GM23338 (cell line): ENCODE measurements at regions not wholly inside any gene's neighbourhood (a gene's known extent, or its start where the extent isn't known, plus 50 kb on each side); places are given as distances from the start of the nearest gene placed in this dataset.
A peak's percentile ranks its signal among the peaks of the same experiment; 100 is the strongest.

Experiments
- ATAC-seq: fragments of 200-7000 bp; cut with Tn5 transposase; 3 replicates; pipeline ENCODE4 v1.9.1; 2020
- DNase-seq: peaks from one replicate; pipeline ENCODE4 v3.0.0-alpha.2; 2015; ENCODE audit warnings: low spot score
- H2AFZ ChIP-seq: fragments of 200-600 bp; sonication (generic); 2 replicates; pipeline ENCODE4 v1.8.0; 2016; ENCODE audit warnings: antibody characterized with exemption, mild to moderate bottlenecking, moderate library complexity
- H3F3A ChIP-seq: fragments of 200-600 bp; sonication (generic); replicated peaks from 2 replicates; pipeline ENCODE4 v1.8.0; 2017; ENCODE audit warnings: antibody characterized with exemption, mixed run types, low read depth
- H3K27ac ChIP-seq: fragments of 200-600 bp; sonication (generic); 2 replicates; pipeline ENCODE4 v1.6.1; 2016; ENCODE audit warnings: low read depth
- H3K27me3 ChIP-seq: fragments of 200-600 bp; sonication (generic); 2 replicates; pipeline ENCODE4 v1.8.0; 2016; ENCODE audit warnings: mild to moderate bottlenecking, mixed run types, moderate library complexity; ENCODE audit not compliant: insufficient read depth
- H3K36me3 ChIP-seq: fragments of 200-600 bp; sonication (generic); 2 replicates; pipeline ENCODE4 v1.8.0; 2016; ENCODE audit warnings: mild to moderate bottlenecking; ENCODE audit not compliant: insufficient read depth
- H3K4me1 ChIP-seq: fragments of 200-600 bp; sonication (generic); 2 replicates; pipeline ENCODE4 v1.8.0; 2016; ENCODE audit warnings: mild to moderate bottlenecking, moderate library complexity; ENCODE audit not compliant: insufficient read depth
- H3K4me2 ChIP-seq: fragments of 200-600 bp; sonication (generic); 2 replicates; pipeline ENCODE4 v1.7.1; 2017; ENCODE audit warnings: mixed run types
- H3K4me3 ChIP-seq: fragments of 200-600 bp; sonication (generic); 2 replicates; pipeline ENCODE4 v1.6.1; 2016; ENCODE audit warnings: mixed run types
- H3K79me2 ChIP-seq: fragments of 200-600 bp; sonication (generic); replicated peaks from 2 replicates; pipeline ENCODE4 v1.8.0; 2017; ENCODE audit warnings: mild to moderate bottlenecking; ENCODE audit not compliant: insufficient read depth
- H3K9me2 ChIP-seq: fragments of 200-600 bp; sonication (generic); 2 replicates; pipeline ENCODE4 v1.8.0; 2017; ENCODE audit not compliant: insufficient read depth
- H4K20me1 ChIP-seq: fragments of 200-600 bp; sonication (generic); replicated peaks from 2 replicates; pipeline ENCODE4 v1.8.0; 2017; ENCODE audit warnings: mild to moderate bottlenecking; ENCODE audit not compliant: insufficient read depth
- H3K27ac Mint-ChIP-seq: 2 replicates; pipeline ENCODE4 v1.8.0; 2020; ENCODE audit warnings: inconsistent platforms, mild to moderate bottlenecking, moderate library complexity, mixed read lengths
- H3K27me3 Mint-ChIP-seq: 3 replicates; pipeline ENCODE4 v1.8.0; 2022; ENCODE audit warnings: low read depth, mild to moderate bottlenecking, moderate library complexity, mixed read lengths, inconsistent platforms; ENCODE audit not compliant: insufficient read depth, poor library complexity
- H3K36me3 Mint-ChIP-seq: 3 replicates; pipeline ENCODE4 v1.8.0; 2021; ENCODE audit warnings: low read depth, mild to moderate bottlenecking, inconsistent platforms, moderate library complexity, mixed read lengths
- H3K4me1 Mint-ChIP-seq: 3 replicates; pipeline ENCODE4 v1.8.0; 2020; ENCODE audit warnings: mild to moderate bottlenecking, inconsistent platforms, mixed read lengths
- H3K4me3 Mint-ChIP-seq: 3 replicates; pipeline ENCODE4 v1.8.0; 2021; ENCODE audit warnings: moderate library complexity, mild to moderate bottlenecking, inconsistent platforms, mixed read lengths
- H3K9me3 Mint-ChIP-seq: 3 replicates; pipeline ENCODE4 v1.8.0; 2020; ENCODE audit warnings: moderate library complexity, mild to moderate bottlenecking, inconsistent platforms, mixed read lengths
- CTCF ChIP-seq, 2 experiments: fragments of 200-600 bp in 1 of 2; sonication (generic) in 1 of 2; conservative IDR thresholded peaks; 2 replicates each; pipeline versions ENCODE4 v1.5.1 to v1.6.1; 2016 to 2017; ENCODE audit warnings: antibody characterized with exemption in 2 of 2, low read depth in 2 of 2, mild to moderate bottlenecking in 2 of 2, moderate library complexity in 1 of 2
- EZH2 ChIP-seq: fragments of 200-600 bp; sonication (generic); IDR thresholded peaks from one replicate; pipeline ENCODE4 v1.8.0; 2017; ENCODE audit warnings: antibody characterized with exemption, mild to moderate bottlenecking, low read depth; ENCODE audit not compliant: unreplicated experiment
- EZH2phosphoT487 ChIP-seq: fragments of 200-600 bp; sonication (generic); IDR thresholded peaks from one replicate; pipeline ENCODE4 v1.8.1; 2018; ENCODE audit warnings: antibody characterized with exemption; ENCODE audit not compliant: unreplicated experiment
- JUNB ChIP-seq: IDR thresholded peaks from one replicate; pipeline ENCODE4 v1.6.1; 2016; ENCODE audit warnings: antibody characterized with exemption; ENCODE audit not compliant: unreplicated experiment
- NANOG ChIP-seq: IDR thresholded peaks from 2 replicates; pipeline ENCODE4 v1.6.1; 2016; ENCODE audit warnings: antibody characterized with exemption, borderline replicate concordance
- STAT1 ChIP-seq: IDR thresholded peaks from one replicate; pipeline ENCODE4 v1.6.1; 2016; ENCODE audit warnings: antibody characterized with exemption; ENCODE audit not compliant: unreplicated experiment
- TF ChIP-seq, protein P1 (sequence below): IDR thresholded peaks from one replicate; pipeline ENCODE4 v1.6.1; 2018; ENCODE audit warnings: antibody characterized with exemption; ENCODE audit not compliant: unreplicated experiment

DNA sequence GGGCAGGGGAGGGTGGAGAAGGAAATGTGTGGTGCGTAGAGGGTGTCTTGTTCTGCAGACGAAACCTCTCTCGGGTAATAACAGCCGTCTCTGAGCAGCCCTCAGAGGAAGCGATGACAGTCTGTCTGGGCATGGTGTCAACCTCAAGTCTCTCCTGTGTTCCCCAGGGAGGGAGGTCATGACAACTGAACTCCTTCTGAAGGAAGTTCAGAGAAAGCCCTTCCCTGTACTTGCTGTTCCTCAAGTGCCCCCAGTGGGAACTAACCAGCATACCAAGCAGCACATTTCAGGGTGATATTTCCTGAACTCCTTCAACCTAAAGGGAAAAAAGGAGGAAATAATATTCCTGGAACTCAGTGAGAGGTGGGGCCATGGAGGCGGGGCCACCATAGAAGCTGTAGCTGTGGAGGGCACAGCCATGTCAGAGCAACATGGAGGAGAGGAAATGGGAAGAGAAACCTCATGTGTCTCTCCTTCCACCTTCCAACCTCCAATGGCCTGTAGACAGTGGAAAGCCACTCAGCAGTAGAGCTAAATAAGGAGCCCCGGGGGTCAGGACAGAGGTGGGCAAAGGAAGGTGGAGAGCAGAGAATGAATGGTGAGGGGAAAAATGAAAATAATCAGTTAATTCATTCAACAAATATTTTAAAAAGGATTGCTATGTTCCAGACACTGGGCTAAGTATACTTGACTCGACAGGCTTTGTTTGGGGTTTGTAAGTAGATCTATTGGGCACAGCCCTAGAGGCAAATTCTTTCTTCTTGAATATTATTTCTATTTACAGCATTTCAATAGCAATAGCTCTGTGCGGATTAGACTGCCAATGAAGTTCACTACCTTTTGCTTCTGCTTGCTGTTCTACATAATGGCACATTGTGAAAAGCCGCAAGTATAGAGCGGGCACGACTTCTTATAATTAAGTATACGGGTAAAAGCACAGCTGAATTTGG, 61.0 kb upstream of the AOAH start:
- no peak for ATAC-seq
- H3K4me1 ChIP-seq, result no peaks in the 10 kb centered on the region
- H3K27me3 Mint-ChIP-seq, result peaks cover 2% of the 10 kb centered on the region
- H3K27ac Mint-ChIP-seq, result no peak overlapping the region
- H3K36me3 ChIP-seq, result no peaks in the 10 kb centered on the region
- H3K27ac ChIP-seq, result no peak overlapping the region
- H3F3A ChIP-seq, result no peaks in the 10 kb centered on the region
- H3K9me3 Mint-ChIP-seq, result no peaks in the 10 kb centered on the region
- no peak overlapping the region for H3K4me2 ChIP-seq
- DNase-seq, result no peak
- peaks cover 8% of the 10 kb centered on the region; the same call in 1 of the 2 replicates for H3K9me2 ChIP-seq
- 0 out of 2 replicates have a peak overlapping the region, but pooled peaks have one; percentile 61 for H2AFZ ChIP-seq
- H3K4me3 ChIP-seq, result no peak overlapping the region
- H3K79me2 ChIP-seq, result no peaks in the 10 kb centered on the region
- 0 out of 3 replicates have a peak, but pooled peaks cover 3% of the 10 kb centered on the region for H3K4me1 Mint-ChIP-seq
- H4K20me1 ChIP-seq, result no peaks in the 10 kb centered on the region
- H3K27me3 ChIP-seq, result no peaks in the 10 kb centered on the region
- no peaks in the 10 kb centered on the region for H3K36me3 Mint-ChIP-seq
- no peak overlapping the region for H3K4me3 Mint-ChIP-seq
- TF ChIP-seq JUNB (no peak), NANOG (no peak), STAT1 (no peak), EZH2 (no peak), CTCF (conservative IDR thresholded peaks at IDR 0.05; ENCODE audit: low read depth in 2 of 2) (no peak), EZH2phosphoT487 (no peak)
- TF ChIP-seq, protein P1, sequence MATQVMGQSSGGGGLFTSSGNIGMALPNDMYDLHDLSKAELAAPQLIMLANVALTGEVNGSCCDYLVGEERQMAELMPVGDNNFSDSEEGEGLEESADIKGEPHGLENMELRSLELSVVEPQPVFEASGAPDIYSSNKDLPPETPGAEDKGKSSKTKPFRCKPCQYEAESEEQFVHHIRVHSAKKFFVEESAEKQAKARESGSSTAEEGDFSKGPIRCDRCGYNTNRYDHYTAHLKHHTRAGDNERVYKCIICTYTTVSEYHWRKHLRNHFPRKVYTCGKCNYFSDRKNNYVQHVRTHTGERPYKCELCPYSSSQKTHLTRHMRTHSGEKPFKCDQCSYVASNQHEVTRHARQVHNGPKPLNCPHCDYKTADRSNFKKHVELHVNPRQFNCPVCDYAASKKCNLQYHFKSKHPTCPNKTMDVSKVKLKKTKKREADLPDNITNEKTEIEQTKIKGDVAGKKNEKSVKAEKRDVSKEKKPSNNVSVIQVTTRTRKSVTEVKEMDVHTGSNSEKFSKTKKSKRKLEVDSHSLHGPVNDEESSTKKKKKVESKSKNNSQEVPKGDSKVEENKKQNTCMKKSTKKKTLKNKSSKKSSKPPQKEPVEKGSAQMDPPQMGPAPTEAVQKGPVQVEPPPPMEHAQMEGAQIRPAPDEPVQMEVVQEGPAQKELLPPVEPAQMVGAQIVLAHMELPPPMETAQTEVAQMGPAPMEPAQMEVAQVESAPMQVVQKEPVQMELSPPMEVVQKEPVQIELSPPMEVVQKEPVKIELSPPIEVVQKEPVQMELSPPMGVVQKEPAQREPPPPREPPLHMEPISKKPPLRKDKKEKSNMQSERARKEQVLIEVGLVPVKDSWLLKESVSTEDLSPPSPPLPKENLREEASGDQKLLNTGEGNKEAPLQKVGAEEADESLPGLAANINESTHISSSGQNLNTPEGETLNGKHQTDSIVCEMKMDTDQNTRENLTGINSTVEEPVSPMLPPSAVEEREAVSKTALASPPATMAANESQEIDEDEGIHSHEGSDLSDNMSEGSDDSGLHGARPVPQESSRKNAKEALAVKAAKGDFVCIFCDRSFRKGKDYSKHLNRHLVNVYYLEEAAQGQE, result no peak
